ENCODE measurements at regions not wholly inside any gene's neighbourhood (a gene's known extent, or its start where the extent isn't known, plus 50 kb on each side); places are given as distances from the start of the nearest gene placed in this dataset.

DNA sequence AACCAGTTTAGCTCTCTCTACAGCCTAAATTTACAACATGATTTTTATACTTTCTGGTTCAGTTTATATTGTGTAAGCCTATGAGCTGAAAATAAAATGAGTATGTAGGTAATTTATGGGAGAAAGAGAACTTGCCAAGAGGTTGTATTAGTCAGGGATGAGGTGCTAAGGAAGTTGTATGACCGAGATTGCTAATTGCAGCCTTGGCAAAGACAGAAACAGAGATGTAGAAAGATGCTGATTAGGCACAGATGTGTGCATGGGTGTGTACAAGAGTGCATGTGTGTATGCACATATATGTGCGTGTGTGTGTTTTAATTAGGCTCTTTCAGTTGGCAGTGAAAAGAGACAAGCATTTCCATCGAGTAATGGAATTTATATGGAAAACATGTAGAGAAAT lies 213.9 kb downstream of the FBXO15 start:
- POLR2A ChIA-PET, result no interaction called here
- WGBS (ENCODE audit: insufficient coverage, insufficient replicate concordance, low lambda C conversion rate, missing lambda C conversion rate), result 31% methylated on average over 3 of the region's 3 CpGs

More for the DNA sequence above, 213.9 kb downstream of the FBXO15 start:
- no peaks in the 10 kb centered on the region for H3K36me3 ChIP-seq (ENCODE audit: control insufficient read depth in 2 of 2, insufficient read depth in 2 of 2, low read length in 1 of 2)
- intact Hi-C loops (cut with micrococcal nuclease; ENCODE audit: unreplicated experiment), result no loop called here
- no peak overlapping the region for H3K4me2 ChIP-seq (ENCODE audit: control insufficient read depth, insufficient read depth)
- no peak overlapping the region for H3K9ac ChIP-seq (ENCODE audit: control insufficient read depth, insufficient read depth, low read length)
- no peak overlapping the region for H3K27ac ChIP-seq (ENCODE audit: control insufficient read depth, insufficient read depth)
- TF ChIP-seq POLR2AphosphoS5 (IDR thresholded peaks at IDR 0.05; ENCODE audit: low read length) (no peak), NRF1 (conservative IDR thresholded peaks at IDR 0.05; ENCODE audit: low read depth, low read length) (no peak), SMAD5 (IDR thresholded peaks at IDR 0.05; ENCODE audit: low read depth) (no peak), ASH2L (IDR thresholded peaks at IDR 0.05; ENCODE audit: borderline replicate concordance, low read depth) (no peak), BACH1 (IDR thresholded peaks at IDR 0.05; ENCODE audit: borderline replicate concordance) (no peak), ZBED1 (IDR thresholded peaks at IDR 0.05; ENCODE audit: borderline replicate concordance) (no peak), NBN (IDR thresholded peaks at IDR 0.05) (no peak), BCLAF1 (IDR thresholded peaks at IDR 0.05) (no peak), ZSCAN29 (IDR thresholded peaks at IDR 0.05) (no peak), TAF1 (IDR thresholded peaks at IDR 0.05; ENCODE audit: borderline replicate concordance, low read depth, low read length) (no peak), RB1 (IDR thresholded peaks at IDR 0.05; ENCODE audit: borderline replicate concordance) (no peak), ELK1 (IDR thresholded peaks at IDR 0.05; ENCODE audit: low read depth, low read length) (no peak), CBFB (IDR thresholded peaks at IDR 0.05; ENCODE audit: low read depth) (no peak), KLF5 (IDR thresholded peaks at IDR 0.05; ENCODE audit: partially characterized antibody) (no peak), BHLHE40 (IDR thresholded peaks at IDR 0.05; ENCODE audit: borderline replicate concordance in 1 of 2, low read depth in 2 of 2, low read length in 1 of 2) (no peak), BMI1 (IDR thresholded peaks at IDR 0.05; ENCODE audit: borderline replicate concordance) (no peak), ZNF24 (IDR thresholded peaks at IDR 0.05) (no peak)
- TF ChIP-seq, protein P1, sequence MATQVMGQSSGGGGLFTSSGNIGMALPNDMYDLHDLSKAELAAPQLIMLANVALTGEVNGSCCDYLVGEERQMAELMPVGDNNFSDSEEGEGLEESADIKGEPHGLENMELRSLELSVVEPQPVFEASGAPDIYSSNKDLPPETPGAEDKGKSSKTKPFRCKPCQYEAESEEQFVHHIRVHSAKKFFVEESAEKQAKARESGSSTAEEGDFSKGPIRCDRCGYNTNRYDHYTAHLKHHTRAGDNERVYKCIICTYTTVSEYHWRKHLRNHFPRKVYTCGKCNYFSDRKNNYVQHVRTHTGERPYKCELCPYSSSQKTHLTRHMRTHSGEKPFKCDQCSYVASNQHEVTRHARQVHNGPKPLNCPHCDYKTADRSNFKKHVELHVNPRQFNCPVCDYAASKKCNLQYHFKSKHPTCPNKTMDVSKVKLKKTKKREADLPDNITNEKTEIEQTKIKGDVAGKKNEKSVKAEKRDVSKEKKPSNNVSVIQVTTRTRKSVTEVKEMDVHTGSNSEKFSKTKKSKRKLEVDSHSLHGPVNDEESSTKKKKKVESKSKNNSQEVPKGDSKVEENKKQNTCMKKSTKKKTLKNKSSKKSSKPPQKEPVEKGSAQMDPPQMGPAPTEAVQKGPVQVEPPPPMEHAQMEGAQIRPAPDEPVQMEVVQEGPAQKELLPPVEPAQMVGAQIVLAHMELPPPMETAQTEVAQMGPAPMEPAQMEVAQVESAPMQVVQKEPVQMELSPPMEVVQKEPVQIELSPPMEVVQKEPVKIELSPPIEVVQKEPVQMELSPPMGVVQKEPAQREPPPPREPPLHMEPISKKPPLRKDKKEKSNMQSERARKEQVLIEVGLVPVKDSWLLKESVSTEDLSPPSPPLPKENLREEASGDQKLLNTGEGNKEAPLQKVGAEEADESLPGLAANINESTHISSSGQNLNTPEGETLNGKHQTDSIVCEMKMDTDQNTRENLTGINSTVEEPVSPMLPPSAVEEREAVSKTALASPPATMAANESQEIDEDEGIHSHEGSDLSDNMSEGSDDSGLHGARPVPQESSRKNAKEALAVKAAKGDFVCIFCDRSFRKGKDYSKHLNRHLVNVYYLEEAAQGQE (IDR thresholded peaks at IDR 0.05; ENCODE audit: low read depth, low read length), result no peak
- TF ChIP-seq, protein P2, sequence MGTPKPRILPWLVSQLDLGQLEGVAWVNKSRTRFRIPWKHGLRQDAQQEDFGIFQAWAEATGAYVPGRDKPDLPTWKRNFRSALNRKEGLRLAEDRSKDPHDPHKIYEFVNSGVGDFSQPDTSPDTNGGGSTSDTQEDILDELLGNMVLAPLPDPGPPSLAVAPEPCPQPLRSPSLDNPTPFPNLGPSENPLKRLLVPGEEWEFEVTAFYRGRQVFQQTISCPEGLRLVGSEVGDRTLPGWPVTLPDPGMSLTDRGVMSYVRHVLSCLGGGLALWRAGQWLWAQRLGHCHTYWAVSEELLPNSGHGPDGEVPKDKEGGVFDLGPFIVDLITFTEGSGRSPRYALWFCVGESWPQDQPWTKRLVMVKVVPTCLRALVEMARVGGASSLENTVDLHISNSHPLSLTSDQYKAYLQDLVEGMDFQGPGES (IDR thresholded peaks at IDR 0.05), result no peak
- H3K9me3 ChIP-seq (replicated peaks; ENCODE audit: control insufficient read depth, insufficient read depth, low read length), result no peaks in the 10 kb centered on the region
- H3K27me3 ChIP-seq (replicated peaks in 1 of 2; ENCODE audit: control insufficient read depth in 2 of 2, insufficient read depth in 2 of 2, low read length in 1 of 2), result no peaks in the 10 kb centered on the region; a peak in 1 of 4 replicates
- RAD21 ChIA-PET (ENCODE audit: unreplicated experiment), result no interaction called here
- no peak for DNase-seq (ENCODE audit: low read depth, low spot score)
- CTCF ChIA-PET, result no interaction called here
- in situ Hi-C loops (cut with MboI), result no loop called here
- no peaks in the 10 kb centered on the region for H3K79me2 ChIP-seq (ENCODE audit: control insufficient read depth, insufficient read depth, low read length)
- no TSS peak for BruUV-seq (replicated peaks)
- no peak for FAIRE-seq
- no peaks in the 10 kb centered on the region for H3K4me1 ChIP-seq (ENCODE audit: control insufficient read depth, insufficient read depth, low read length)
- no peak for ATAC-seq
- H2AFZ ChIP-seq (ENCODE audit: control insufficient read depth, low read depth, low read length), result no peak overlapping the region
- SMC1A ChIA-PET (ENCODE audit: uncharacterized antibody, unreplicated experiment), result no interaction called here
- no peak overlapping the region for H3K4me3 ChIP-seq
- no peaks in the 10 kb centered on the region for H4K20me1 ChIP-seq (ENCODE audit: control insufficient read depth, insufficient read depth)
